ENCODE measurements at regions not wholly inside any gene's neighbourhood (a gene's known extent, or its start where the extent isn't known, plus 50 kb on each side); places are given as distances from the start of the nearest gene placed in this dataset.
"Not testable (repeated sequence)": the region's sequence is repeated elsewhere in the genome, so short reads cannot be mapped to it uniquely, and the experiment has no call there.

DNA sequence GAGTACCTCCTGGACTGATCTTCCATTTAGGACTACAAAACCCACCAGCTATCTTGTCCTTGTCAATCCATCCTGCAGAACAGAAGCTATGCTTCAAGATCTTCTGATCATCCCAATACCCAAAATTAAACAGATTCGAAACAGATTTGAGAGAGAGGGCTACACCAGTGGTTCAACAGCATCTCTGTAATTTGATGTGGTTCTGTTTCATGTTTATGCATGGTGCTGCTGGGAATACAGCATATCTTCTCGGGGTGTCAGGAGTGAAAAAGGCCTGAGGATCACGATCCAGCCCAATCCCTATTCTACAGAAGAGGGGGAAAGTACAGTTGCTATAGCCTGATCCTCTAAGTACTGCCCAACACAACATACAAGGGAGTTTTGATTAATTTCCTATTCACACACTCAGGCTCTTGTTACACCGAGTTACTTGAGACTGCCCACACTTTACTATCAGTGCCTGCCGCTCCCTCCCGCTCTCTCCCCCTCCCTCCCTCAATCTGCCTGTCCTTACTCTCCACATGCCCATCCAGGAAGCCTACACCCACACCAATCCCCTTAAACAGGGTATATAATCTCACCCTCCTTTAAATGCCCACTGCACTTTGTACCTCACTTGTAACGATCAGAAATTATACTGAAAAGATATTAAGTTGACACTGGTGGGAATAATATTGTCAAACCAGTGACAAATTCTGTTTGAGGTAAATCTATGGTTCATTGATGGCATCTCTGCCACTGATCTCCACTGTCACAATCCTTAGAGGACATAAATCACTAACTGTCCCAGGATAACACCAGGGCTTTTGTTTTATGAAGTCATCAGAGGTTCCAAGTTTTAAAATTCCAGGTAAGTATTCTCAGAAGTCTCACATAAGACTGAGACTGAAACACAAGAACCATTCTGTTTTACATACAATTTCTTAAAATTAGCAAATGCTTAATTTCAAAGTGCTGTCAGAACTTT is 89.3 kb upstream of the PLEKHM1 start:
- H2AFZ ChIP-seq (ENCODE audit: low read depth, low read length), result no peak overlapping the region
- peaks cover 10% of the 10 kb centered on the region for H3K4me1 ChIP-seq (ENCODE audit: insufficient read depth, low read length)
- no peaks in the 10 kb centered on the region for H3K9me3 ChIP-seq (ENCODE audit: low read length)
- no peaks in the 10 kb centered on the region for H3K27me3 ChIP-seq (ENCODE audit: insufficient read depth, low read length)
- no peak overlapping the region for H3K4me3 ChIP-seq (ENCODE audit: low read length)
- peaks cover 28% of the 10 kb centered on the region for H3K36me3 ChIP-seq (ENCODE audit: insufficient read depth, low read length)

DNA sequence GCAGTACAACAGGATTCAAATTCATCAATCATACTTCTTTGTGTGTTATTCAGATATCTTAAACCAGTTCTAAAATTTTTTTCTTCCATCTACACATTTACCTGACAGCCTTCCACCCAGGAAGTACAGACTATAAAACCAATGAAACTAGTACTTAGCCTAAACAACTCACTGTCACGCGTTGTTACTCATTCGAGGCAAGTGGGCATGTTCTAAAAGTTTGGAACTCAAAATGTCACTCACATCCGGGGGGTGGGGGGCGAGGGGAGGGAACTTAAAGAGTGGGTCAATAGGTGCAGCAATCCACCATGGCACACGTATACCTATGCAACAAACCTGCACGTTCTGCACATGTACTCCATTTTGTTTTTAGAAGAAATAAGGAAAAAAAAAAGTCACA is 90.4 kb upstream of the PLEKHM1 start:
- Histone ChIP-seq H2AFZ (ENCODE audit: low read depth, low read length) (no peak overlapping the region), H3K36me3 (ENCODE audit: insufficient read depth, low read length) (peaks cover 28% of the 10 kb centered on the region), H3K4me1 (ENCODE audit: insufficient read depth, low read length) (peaks cover 10% of the 10 kb centered on the region), H3K27me3 (ENCODE audit: insufficient read depth, low read length) (no peaks in the 10 kb centered on the region), H3K9me3 (ENCODE audit: low read length) (no peaks in the 10 kb centered on the region), H3K4me3 (ENCODE audit: low read length) (no peak overlapping the region)

DNA sequence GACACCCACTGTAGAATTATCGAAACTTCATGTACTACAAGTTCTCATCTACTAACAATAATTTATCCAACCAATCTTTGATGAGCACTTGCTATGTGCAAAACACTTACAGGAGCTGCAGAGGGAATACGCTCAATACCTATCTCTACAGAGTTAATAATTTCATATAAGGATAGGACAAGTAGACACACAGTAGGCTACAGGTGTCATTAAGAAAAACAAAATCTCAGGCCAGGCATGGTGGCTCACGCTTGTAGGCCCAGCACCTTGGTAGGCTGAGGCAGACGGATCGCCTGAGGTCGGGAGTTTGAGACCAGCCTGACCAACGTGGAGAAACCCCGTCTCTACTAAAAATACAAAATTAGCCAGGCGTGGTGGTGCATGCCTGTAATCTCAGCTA is 91.3 kb upstream of the PLEKHM1 start:
- Histone ChIP-seq H2AFZ (ENCODE audit: low read depth, low read length) (no peak overlapping the region), H3K27me3 (ENCODE audit: insufficient read depth, low read length) (no peaks in the 10 kb centered on the region), H3K9me3 (ENCODE audit: low read length) (no peaks in the 10 kb centered on the region), H3K4me1 (ENCODE audit: insufficient read depth, low read length) (peaks cover 10% of the 10 kb centered on the region), H3K36me3 (ENCODE audit: insufficient read depth, low read length) (peaks cover 27% of the 10 kb centered on the region), H3K4me3 (ENCODE audit: low read length) (no peak overlapping the region)

DNA sequence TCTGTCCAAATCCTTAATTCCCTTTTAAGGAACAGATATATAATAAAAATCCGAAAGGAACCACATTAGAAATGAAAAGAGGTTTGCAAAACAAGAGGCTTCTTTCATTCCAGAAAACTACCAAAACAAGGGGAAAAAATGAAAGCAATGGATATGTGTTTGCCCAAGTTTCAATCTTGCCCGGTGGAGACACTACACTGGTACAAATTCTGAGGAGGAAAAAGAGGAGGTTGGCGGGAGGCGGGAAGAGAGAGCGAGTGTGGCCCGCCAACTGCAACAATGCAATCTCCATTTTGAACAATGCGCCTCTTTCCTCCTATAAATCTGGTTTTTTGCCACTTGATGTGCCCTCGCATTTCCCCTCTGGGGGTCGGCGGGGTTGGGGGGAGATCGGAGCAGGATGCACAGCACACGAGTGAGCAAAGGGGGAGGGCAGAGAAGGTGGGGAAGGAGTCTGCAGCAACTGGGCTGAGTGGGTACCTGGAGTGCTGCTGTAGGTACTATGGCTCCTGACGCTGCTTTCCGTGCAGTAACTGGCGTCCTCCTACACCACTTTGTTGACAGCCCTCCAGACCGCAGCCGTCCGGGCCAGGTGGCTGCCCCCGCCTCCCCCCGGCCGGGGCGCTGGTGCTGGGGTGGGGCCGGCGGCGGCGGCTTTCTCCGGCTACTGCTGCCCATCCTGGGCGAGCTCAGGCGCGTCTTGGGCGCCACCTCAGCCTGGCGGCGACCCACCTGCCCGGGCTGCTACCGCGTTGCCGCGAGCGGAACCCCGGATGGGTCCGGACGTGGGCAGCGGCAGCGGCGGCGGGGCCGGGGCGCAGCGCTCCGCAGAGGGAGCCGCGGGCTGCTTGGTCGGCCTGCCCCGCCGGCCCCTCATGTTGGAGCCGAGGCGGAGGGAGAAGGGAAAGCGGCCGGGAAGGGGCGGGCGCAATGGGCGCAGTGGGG is 93.8 kb upstream of the PLEKHM1 start:
- Histone ChIP-seq H3K27me3 (ENCODE audit: insufficient read depth, low read length) (no peaks in the 10 kb centered on the region), H3K36me3 (ENCODE audit: insufficient read depth, low read length) (peaks cover 19% of the 10 kb centered on the region), H2AFZ (ENCODE audit: low read depth, low read length) (peak overlapping the region; percentile 47), H3K4me1 (ENCODE audit: insufficient read depth, low read length) (peaks cover 10% of the 10 kb centered on the region), H3K9me3 (ENCODE audit: low read length) (no peaks in the 10 kb centered on the region), H3K4me3 (ENCODE audit: low read length) (peak overlapping the region; percentile 62)

DNA sequence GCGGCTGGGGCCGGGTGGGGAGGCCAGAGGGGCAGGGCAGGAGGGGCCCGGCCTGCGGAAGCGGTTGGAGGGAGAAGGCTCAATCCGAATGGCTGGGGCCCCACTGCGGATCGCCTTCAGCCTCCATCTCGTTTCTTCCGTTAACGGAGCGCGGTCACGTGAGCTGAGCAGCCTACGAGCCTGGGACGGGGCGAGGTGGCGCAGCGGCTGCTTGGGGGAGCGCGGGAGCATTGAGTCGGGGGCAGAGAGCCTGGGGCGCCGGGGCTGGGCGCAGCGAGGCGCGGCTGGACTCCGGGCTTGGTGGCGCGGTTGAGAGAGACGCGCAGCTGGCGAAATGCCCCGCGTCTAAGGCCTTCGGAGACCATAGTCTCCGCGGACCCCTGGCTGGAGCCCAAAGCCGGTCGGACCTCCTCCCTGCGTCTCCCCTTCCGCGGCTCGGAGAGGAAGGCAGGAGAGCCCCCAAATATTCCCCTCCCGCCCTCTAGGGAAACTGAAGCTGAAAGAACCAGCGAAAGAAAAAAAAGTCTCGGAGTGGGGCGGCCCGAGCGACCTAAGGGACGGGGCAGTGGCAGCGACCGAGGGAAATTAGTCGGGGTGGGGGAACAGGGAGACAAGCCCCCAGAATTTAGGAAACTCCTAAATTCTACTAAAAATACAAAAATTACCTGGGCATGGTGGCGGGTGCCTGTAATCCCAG is 94.7 kb upstream of the PLEKHM1 start:
- not testable (repeated sequence) for H3K4me1 ChIP-seq (ENCODE audit: insufficient read depth, low read length); H3K9me3 ChIP-seq (ENCODE audit: low read length); H3K27me3 ChIP-seq (ENCODE audit: insufficient read depth, low read length)
- Histone ChIP-seq H3K36me3 (ENCODE audit: insufficient read depth, low read length) (peaks cover 17% of the 10 kb centered on the region), H3K4me3 (ENCODE audit: low read length) (peak overlapping the region; percentile 62), H2AFZ (ENCODE audit: low read depth, low read length) (peak overlapping the region; percentile 47)

DNA sequence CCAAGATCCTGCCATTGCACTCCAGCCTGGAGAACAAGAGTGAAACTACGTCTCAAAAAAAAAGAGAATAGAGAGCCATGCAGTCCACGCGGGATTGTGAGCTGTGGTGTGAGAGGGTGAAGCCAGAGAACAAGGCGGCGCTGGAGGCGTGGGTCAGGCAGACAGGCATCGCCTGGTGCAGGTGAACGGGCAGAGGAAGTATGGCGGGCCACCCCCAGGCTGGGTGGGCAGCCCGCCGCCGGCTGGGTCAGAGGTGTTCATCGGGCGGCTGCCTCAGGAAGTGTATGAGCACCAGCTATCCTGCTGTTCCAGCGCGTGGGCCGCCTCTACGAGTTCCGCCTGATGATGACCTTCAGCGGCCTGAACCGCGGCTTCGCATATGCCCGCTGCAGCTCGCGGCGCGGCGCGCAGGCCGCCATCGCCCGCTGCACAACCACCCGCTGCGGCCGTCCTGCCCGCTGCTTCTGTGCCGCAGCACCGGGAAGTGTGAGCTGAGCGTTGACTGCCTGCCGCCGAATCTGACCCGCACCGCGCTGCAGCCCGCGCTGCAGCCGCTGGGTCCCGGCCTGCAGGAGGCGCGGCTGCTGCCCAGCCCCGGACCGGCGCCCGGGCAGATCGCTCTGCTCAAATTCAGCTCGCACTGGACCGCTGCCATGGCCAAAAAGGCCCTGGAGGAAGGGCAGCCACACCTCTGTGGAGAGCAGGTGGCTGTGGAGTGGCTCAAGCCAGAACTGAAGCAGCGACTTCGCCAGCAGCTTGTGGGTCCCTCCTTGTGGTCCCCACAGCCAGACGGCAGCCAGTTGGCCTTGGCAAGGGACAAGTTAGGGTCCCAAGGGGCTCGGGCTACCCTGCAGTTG is 95.5 kb upstream of the PLEKHM1 start:
- H2AFZ ChIP-seq (ENCODE audit: low read depth, low read length); H3K27me3 ChIP-seq (ENCODE audit: insufficient read depth, low read length); H3K4me1 ChIP-seq (ENCODE audit: insufficient read depth, low read length); H3K9me3 ChIP-seq (ENCODE audit: low read length): not testable (repeated sequence)
- H3K4me3 ChIP-seq (ENCODE audit: low read length), result peak overlapping the region; percentile 62
- H3K36me3 ChIP-seq (ENCODE audit: insufficient read depth, low read length), result peaks cover 14% of the 10 kb centered on the region

DNA sequence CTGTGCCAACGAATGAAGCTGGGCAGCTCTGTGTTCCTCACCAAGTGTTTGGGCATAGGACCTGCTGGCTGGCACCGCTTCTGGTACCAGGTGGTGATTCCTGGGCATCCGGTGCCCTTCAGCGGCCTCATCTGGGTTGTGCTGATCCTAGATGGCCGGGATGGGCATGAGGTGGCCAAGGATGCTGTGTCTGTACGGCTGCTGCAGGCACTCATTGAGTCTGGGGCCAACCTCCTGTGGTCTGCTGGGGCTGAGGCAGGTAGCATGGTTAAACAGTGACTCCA is 96.1 kb upstream of the PLEKHM1 start:
- not testable (repeated sequence) for H3K4me1 ChIP-seq (ENCODE audit: insufficient read depth, low read length); H3K27me3 ChIP-seq (ENCODE audit: insufficient read depth, low read length); H2AFZ ChIP-seq (ENCODE audit: low read depth, low read length); H3K9me3 ChIP-seq (ENCODE audit: low read length)
- H3K4me3 ChIP-seq (ENCODE audit: low read length), result peak overlapping the region; percentile 21
- H3K36me3 ChIP-seq (ENCODE audit: insufficient read depth, low read length), result peaks cover 12% of the 10 kb centered on the region

DNA sequence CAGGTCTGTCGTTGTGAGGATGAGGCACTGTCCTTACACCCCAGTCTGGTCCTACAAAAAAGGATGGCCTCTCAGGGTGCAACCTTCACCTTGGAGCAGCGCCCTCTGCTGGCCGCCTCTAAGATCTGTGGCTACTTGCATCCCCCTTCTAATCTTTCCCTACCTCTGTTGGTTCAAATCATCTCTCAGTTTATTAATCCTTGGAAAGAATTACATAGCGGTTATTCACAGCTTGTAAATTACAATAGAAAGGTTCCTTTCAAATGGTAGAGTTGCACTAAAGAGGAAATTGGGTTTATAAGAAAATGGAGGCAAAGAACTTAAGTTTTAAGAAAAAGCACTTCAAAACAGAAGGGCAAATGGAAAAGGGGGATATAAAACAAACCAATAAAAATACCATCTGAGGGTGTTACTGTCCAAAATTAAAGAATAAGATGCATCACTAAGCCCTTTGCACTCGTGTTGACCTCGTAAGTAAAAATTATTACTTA is 102.0 kb upstream of the PLEKHM1 start:
- not testable (repeated sequence) for H3K4me1 ChIP-seq (ENCODE audit: insufficient read depth, low read length); H3K36me3 ChIP-seq (ENCODE audit: insufficient read depth, low read length); H3K27me3 ChIP-seq (ENCODE audit: insufficient read depth, low read length); H2AFZ ChIP-seq (ENCODE audit: low read depth, low read length); H3K9me3 ChIP-seq (ENCODE audit: low read length); H3K4me3 ChIP-seq (ENCODE audit: low read length)

DNA sequence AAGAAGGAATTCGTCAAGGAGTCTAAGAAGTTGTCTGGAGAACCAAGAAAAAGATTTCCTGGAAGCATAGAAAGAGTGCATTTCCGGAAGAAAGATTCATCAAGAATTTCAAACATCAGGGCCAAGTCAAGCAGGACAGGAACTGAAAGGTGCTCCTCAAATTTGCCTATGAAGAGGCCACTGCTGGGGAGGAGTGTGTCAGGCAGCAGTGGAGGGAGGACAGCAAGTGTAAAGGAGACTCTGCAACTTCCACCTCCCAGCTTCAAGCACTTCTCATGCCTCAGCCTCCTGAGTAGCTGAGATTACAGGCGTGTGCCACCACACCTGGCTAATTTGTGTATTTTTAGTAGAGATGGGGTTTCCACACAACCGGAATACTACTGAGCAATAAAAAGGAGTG is 105.8 kb upstream of the PLEKHM1 start:
- H3K9me3 ChIP-seq (ENCODE audit: low read length); H3K4me1 ChIP-seq (ENCODE audit: insufficient read depth, low read length); H2AFZ ChIP-seq (ENCODE audit: low read depth, low read length); H3K4me3 ChIP-seq (ENCODE audit: low read length); H3K27me3 ChIP-seq (ENCODE audit: insufficient read depth, low read length); H3K36me3 ChIP-seq (ENCODE audit: insufficient read depth, low read length): not testable (repeated sequence)

DNA sequence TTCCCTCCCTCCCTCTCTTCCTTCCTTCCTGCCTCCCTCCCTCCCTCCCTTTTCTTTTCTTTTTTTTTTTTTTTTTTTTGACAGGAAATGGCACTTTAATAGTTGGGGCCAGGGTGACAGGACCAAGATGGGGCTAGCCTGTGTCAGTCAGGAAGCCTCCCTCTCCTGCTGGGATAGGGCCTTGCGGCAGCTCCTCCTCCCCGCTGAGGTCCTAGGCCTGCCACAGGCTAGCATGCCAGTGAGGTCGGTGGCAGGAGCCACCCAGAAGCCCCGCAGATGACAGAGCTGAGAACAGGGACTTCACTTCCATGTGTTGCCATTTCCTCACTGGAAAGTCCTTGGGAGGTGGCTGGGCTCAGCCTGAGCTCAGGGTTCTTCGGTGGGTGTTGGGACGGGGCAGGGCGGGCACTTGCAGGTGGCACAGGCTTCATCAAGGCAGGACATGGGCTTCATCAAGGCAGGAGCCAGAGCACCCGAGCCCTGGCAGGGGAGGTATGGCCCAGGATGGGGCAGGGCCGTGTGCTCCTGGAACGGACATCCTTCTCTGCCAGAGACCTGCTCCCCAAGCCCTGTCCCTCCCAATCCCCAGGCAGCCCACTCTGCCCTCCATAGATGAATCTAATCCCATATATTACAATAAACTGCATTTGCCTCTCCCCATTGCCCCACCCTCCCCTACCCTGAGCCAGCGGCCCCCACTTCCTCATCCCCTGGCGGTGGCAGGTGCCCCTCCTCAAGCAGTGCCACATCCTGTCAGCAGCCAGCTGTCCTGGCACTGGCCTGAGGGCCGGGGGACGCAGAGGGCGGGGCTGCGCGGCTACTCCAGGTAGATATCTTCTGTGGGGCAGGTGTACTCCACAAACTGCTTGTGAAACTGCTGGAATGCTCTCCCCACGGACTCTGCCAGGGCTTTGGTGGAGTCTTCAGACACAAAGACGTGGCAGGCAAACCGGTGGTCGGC is 109.8 kb upstream of the PLEKHM1 start:
- not testable (repeated sequence) for H3K27me3 ChIP-seq (ENCODE audit: insufficient read depth, low read length); H3K4me3 ChIP-seq (ENCODE audit: low read length); H3K9me3 ChIP-seq (ENCODE audit: low read length); H3K36me3 ChIP-seq (ENCODE audit: insufficient read depth, low read length); H2AFZ ChIP-seq (ENCODE audit: low read depth, low read length); H3K4me1 ChIP-seq (ENCODE audit: insufficient read depth, low read length)

DNA sequence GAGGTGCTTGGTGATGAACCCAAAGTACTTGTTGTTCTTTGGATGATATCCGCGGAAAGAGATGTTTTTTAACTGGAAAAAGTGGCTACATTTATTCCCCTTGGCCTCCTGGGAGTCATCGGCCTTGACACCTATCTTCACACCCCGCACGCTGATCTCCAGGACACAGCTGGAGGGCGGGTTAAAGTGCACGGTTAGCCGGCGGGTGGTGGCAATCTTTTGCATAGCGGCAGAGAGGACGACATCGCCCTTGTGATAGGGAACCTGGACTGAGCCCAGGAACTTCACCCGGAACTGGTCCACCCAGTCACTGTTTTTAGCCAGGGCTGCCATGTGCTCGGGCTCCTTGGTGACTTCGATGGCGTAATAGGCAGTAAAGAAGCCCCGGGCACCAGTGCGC is 110.5 kb upstream of the PLEKHM1 start:
- not testable (repeated sequence) for H3K4me3 ChIP-seq (ENCODE audit: low read length); H3K9me3 ChIP-seq (ENCODE audit: low read length); H3K27me3 ChIP-seq (ENCODE audit: insufficient read depth, low read length); H3K4me1 ChIP-seq (ENCODE audit: insufficient read depth, low read length); H2AFZ ChIP-seq (ENCODE audit: low read depth, low read length); H3K36me3 ChIP-seq (ENCODE audit: insufficient read depth, low read length)
